ENCODE measurements at regions not wholly inside any gene's neighbourhood (a gene's known extent, or its start where the extent isn't known, plus 50 kb on each side); places are given as distances from the start of the nearest gene placed in this dataset.

DNA sequence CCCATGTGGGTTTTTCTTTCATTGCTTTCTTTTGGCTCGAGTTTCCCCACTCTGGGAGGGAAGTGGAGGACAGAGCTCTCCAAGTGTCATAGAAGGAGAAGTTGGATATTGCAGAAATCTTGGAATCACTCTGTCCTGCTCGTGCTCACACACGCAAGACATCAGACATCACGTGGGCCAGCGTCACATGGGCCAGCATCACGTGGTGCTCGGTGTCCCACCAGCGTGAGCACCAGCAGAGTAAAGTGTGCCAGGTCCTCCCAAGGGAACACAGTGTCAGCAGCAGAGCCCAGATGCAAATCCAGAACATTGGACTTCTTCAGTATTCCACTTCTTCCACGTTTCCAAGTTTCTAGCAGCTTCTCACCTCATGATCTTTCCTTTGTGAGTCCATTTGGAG lies 327.0 kb downstream of the FOXL1 start:
- no peak for DNase-seq (ENCODE audit: low spot score)
- Mint-ChIP-seq H3K4me3 (ENCODE audit: unreplicated experiment) (no peak overlapping the region), H3K27ac (ENCODE audit: unreplicated experiment) (no peak overlapping the region), H3K36me3 (ENCODE audit: low read depth) (no peaks in the 10 kb centered on the region), H3K27me3 (ENCODE audit: low read depth) (no peaks in the 10 kb centered on the region), H3K4me1 (ENCODE audit: low read depth) (peaks cover 13% of the 10 kb centered on the region), H3K9me3 (ENCODE audit: low read depth) (no peaks in the 10 kb centered on the region)
- TF ChIP-seq, protein P1, sequence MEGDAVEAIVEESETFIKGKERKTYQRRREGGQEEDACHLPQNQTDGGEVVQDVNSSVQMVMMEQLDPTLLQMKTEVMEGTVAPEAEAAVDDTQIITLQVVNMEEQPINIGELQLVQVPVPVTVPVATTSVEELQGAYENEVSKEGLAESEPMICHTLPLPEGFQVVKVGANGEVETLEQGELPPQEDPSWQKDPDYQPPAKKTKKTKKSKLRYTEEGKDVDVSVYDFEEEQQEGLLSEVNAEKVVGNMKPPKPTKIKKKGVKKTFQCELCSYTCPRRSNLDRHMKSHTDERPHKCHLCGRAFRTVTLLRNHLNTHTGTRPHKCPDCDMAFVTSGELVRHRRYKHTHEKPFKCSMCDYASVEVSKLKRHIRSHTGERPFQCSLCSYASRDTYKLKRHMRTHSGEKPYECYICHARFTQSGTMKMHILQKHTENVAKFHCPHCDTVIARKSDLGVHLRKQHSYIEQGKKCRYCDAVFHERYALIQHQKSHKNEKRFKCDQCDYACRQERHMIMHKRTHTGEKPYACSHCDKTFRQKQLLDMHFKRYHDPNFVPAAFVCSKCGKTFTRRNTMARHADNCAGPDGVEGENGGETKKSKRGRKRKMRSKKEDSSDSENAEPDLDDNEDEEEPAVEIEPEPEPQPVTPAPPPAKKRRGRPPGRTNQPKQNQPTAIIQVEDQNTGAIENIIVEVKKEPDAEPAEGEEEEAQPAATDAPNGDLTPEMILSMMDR (IDR thresholded peaks at IDR 0.05), result no peak

- Mint-ChIP-seq H3K9me3 (ENCODE audit: low read depth) (no peaks in the 10 kb centered on the region), H3K4me3 (ENCODE audit: unreplicated experiment) (no peak overlapping the region), H3K4me1 (ENCODE audit: low read depth) (peaks cover 4% of the 10 kb centered on the region), H3K27ac (ENCODE audit: unreplicated experiment) (no peak overlapping the region), H3K27me3 (ENCODE audit: low read depth) (no peaks in the 10 kb centered on the region), H3K36me3 (ENCODE audit: low read depth) (no peaks in the 10 kb centered on the region)
- no peak for DNase-seq (ENCODE audit: low spot score)
- TF ChIP-seq, protein P1 (IDR thresholded peaks at IDR 0.05), result no peak
Measured at GRCh38 chr16:86906623-86907022, 328.3 kb downstream of the FOXL1 start.

GRCh38 chr16:86909359-86910160 lies 331.2 kb downstream of the FOXL1 start:
- Mint-ChIP-seq H3K36me3 (ENCODE audit: low read depth) (no peaks in the 10 kb centered on the region), H3K27ac (ENCODE audit: unreplicated experiment) (no peak overlapping the region), H3K4me3 (ENCODE audit: unreplicated experiment) (no peak overlapping the region), H3K27me3 (ENCODE audit: low read depth) (no peaks in the 10 kb centered on the region), H3K9me3 (ENCODE audit: low read depth) (no peaks in the 10 kb centered on the region), H3K4me1 (ENCODE audit: low read depth) (no peaks in the 10 kb centered on the region)
- TF ChIP-seq, protein P1 (IDR thresholded peaks at IDR 0.05), result no peak
- DNase-seq (ENCODE audit: low spot score), result no peak

- no peak for DNase-seq (ENCODE audit: low spot score)
- Mint-ChIP-seq H3K4me1 (ENCODE audit: low read depth) (peaks cover 6% of the 10 kb centered on the region), H3K27ac (ENCODE audit: unreplicated experiment) (no peak overlapping the region), H3K27me3 (ENCODE audit: low read depth) (no peaks in the 10 kb centered on the region), H3K9me3 (ENCODE audit: low read depth) (no peaks in the 10 kb centered on the region), H3K4me3 (ENCODE audit: unreplicated experiment) (no peak overlapping the region), H3K36me3 (ENCODE audit: low read depth) (no peaks in the 10 kb centered on the region)
- TF ChIP-seq, protein P1 (IDR thresholded peaks at IDR 0.05), result no peak
Measured at GRCh38 chr16:86910161-86910769, 331.9 kb downstream of the FOXL1 start.

GRCh38 chr16:86911437-86911958 lies 333.1 kb downstream of the FOXL1 start:
- TF ChIP-seq, protein P1 (IDR thresholded peaks at IDR 0.05), result no peak
- Mint-ChIP-seq H3K4me3 (ENCODE audit: unreplicated experiment) (no peak overlapping the region), H3K4me1 (ENCODE audit: low read depth) (peaks cover 7% of the 10 kb centered on the region), H3K9me3 (ENCODE audit: low read depth) (no peaks in the 10 kb centered on the region), H3K36me3 (ENCODE audit: low read depth) (no peaks in the 10 kb centered on the region), H3K27ac (ENCODE audit: unreplicated experiment) (no peak overlapping the region), H3K27me3 (ENCODE audit: low read depth) (no peaks in the 10 kb centered on the region)
- no peak for DNase-seq (ENCODE audit: low spot score)
